ENCODE measurements at regions not wholly inside any gene's neighbourhood (a gene's known extent, or its start where the extent isn't known, plus 50 kb on each side); places are given as distances from the start of the nearest gene placed in this dataset.

DNA sequence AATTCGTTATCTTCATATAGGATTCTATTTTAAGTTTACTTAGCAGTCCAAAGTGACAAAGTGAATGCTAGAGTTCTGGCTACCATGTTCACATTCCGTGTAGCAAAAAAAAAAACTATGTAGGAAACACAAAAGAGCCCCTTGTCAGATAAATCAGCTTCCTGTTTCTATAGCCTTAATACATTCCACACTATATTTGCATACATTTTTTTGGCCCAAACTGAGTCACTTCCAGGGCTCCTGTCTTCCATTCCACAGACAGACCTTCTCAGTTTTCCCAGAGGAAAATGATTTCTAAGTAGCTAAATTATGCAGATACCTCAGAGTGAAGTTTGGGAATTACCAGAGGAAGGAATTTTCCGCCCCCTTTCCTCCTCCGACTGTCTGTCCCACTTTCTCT is 841.9 kb upstream of the HS3ST1 start:
- TF ChIP-seq ZNF274 (IDR thresholded peaks at IDR 0.05; ENCODE audit: low read depth, low read length) (no peak), SUZ12 (IDR thresholded peaks at IDR 0.05; ENCODE audit: extremely low read depth, insufficient read depth, insufficient read length) (no peak), YY1 (IDR thresholded peaks at IDR 0.05; ENCODE audit: insufficient read depth, insufficient read length) (no peak)

Measured in NT2/D1 (cell line).